HAP-1 (cell line): ENCODE measurements at regions not wholly inside any gene's neighbourhood (a gene's known extent, or its start where the extent isn't known, plus 50 kb on each side); places are given as distances from the start of the nearest gene placed in this dataset.

ENCODE experiments used
- DNase-seq, 2 experiments: peaks; one replicate each; pipeline ENCODE4 v3.0.0-alpha.2; 2016 to 2020; ENCODE audit warnings: low spot score in 2 of 2
- H3K27me3 ChIP-seq: fragments of 250-450 bp; sonication (Bioruptor Pico); 2 replicates; pipeline ENCODE4 v1.5.1; 2020; ENCODE audit warnings: low read depth, mild to moderate bottlenecking, moderate library complexity
- H3K36me3 ChIP-seq: fragments of 250-450 bp; sonication (Bioruptor Pico); replicated peaks from 2 replicates; pipeline ENCODE4 v1.5.1; 2020; ENCODE audit warnings: mild to moderate bottlenecking
- H3K4me1 ChIP-seq: fragments of 250-450 bp; sonication (Bioruptor Pico); 2 replicates; pipeline ENCODE4 v1.5.1; 2020; ENCODE audit warnings: mild to moderate bottlenecking
- H3K4me3 ChIP-seq: fragments of 250-450 bp; sonication (Bioruptor Pico); 2 replicates; pipeline ENCODE4 v1.5.1; 2020; ENCODE audit warnings: mild to moderate bottlenecking, moderate library complexity
- H3K9me3 ChIP-seq: fragments of 250-450 bp; sonication (Bioruptor Pico); 2 replicates; pipeline ENCODE4 v1.5.1; 2020; ENCODE audit warnings: mild to moderate bottlenecking, moderate library complexity
- in situ Hi-C: fragments of 300-500 bp; cut with MboI; formaldehyde crosslinking; loops from 3 replicates; pipeline ENCODE4 v1.14.3; 2020; ENCODE audit warnings: low sequenced_read_pairs, inconsistent platforms, mixed read lengths

GRCh38 chr7:15914611-15915010 is 228.1 kb upstream of the MEOX2 start:
- H3K4me1 ChIP-seq, result 0 out of 2 replicates have a peak, but pooled peaks cover 2% of the 10 kb centered on the region
- H3K4me3 ChIP-seq, result no peak overlapping the region
- H3K9me3 ChIP-seq, result no peaks in the 10 kb centered on the region
- no peak for DNase-seq
- in situ Hi-C loops, result no loop called here
- H3K36me3 ChIP-seq, result no peaks in the 10 kb centered on the region
- no peaks in the 10 kb centered on the region for H3K27me3 ChIP-seq

- Histone ChIP-seq H3K36me3 (no peaks in the 10 kb centered on the region), H3K4me1 (no peaks in the 10 kb centered on the region), H3K9me3 (no peaks in the 10 kb centered on the region), H3K4me3 (no peak overlapping the region), H3K27me3 (no peaks in the 10 kb centered on the region)
- in situ Hi-C loops, result no loop called here
- no peak for DNase-seq
Observed at GRCh38 chr7:15906436-15906835, 220.0 kb upstream of the MEOX2 start.

- in situ Hi-C loops, result no loop called here
- H3K36me3 ChIP-seq, result no peaks in the 10 kb centered on the region
- no peaks in the 10 kb centered on the region for H3K9me3 ChIP-seq
- no peaks in the 10 kb centered on the region for H3K4me1 ChIP-seq
- no peaks in the 10 kb centered on the region for H3K27me3 ChIP-seq
- no peak overlapping the region for H3K4me3 ChIP-seq
- DNase-seq, result no peak
Observed at GRCh38 chr7:15905251-15906040, 219.0 kb upstream of the MEOX2 start.

GRCh38 chr7:15891151-15891881 is 204.8 kb upstream of the MEOX2 start:
- no peaks in the 10 kb centered on the region for H3K36me3 ChIP-seq
- no peaks in the 10 kb centered on the region for H3K27me3 ChIP-seq
- in situ Hi-C loops, result no loop called here
- no peak for DNase-seq
- no peaks in the 10 kb centered on the region for H3K9me3 ChIP-seq
- H3K4me3 ChIP-seq, result no peak overlapping the region
- H3K4me1 ChIP-seq, result no peaks in the 10 kb centered on the region

GRCh38 chr7:15889507-15889906 is 203.0 kb upstream of the MEOX2 start:
- H3K27me3 ChIP-seq, result no peaks in the 10 kb centered on the region
- no peaks in the 10 kb centered on the region for H3K9me3 ChIP-seq
- H3K4me3 ChIP-seq, result no peak overlapping the region
- no peaks in the 10 kb centered on the region for H3K36me3 ChIP-seq
- DNase-seq, result peak; percentile 20 to 53
- in situ Hi-C loops, result no loop called here
- no peaks in the 10 kb centered on the region for H3K4me1 ChIP-seq

- Histone ChIP-seq H3K4me3 (no peak overlapping the region), H3K9me3 (no peaks in the 10 kb centered on the region), H3K27me3 (no peaks in the 10 kb centered on the region), H3K36me3 (no peaks in the 10 kb centered on the region), H3K4me1 (no peaks in the 10 kb centered on the region)
- DNase-seq, result no peak
- in situ Hi-C loops, result no loop called here
Observed at GRCh38 chr7:15888090-15888489, 201.6 kb upstream of the MEOX2 start.

GRCh38 chr7:15886626-15887025 is 200.1 kb upstream of the MEOX2 start:
- in situ Hi-C loops, result no loop called here
- H3K36me3 ChIP-seq, result no peaks in the 10 kb centered on the region
- H3K4me3 ChIP-seq, result no peak overlapping the region
- no peak for DNase-seq
- no peaks in the 10 kb centered on the region for H3K4me1 ChIP-seq
- no peaks in the 10 kb centered on the region for H3K9me3 ChIP-seq
- H3K27me3 ChIP-seq, result no peaks in the 10 kb centered on the region

- in situ Hi-C loops, result no loop called here
- no peak overlapping the region for H3K4me3 ChIP-seq
- H3K36me3 ChIP-seq, result no peaks in the 10 kb centered on the region
- no peaks in the 10 kb centered on the region for H3K9me3 ChIP-seq
- H3K27me3 ChIP-seq, result no peaks in the 10 kb centered on the region
- no peaks in the 10 kb centered on the region for H3K4me1 ChIP-seq
- DNase-seq, result no peak
Observed at GRCh38 chr7:15885678-15886077, 199.2 kb upstream of the MEOX2 start.

GRCh38 chr7:15874774-15875173 is 188.3 kb upstream of the MEOX2 start:
- in situ Hi-C loops, result no loop called here
- DNase-seq, result no peak
- no peaks in the 10 kb centered on the region for H3K9me3 ChIP-seq
- no peaks in the 10 kb centered on the region for H3K36me3 ChIP-seq
- no peak overlapping the region for H3K4me3 ChIP-seq
- no peaks in the 10 kb centered on the region for H3K27me3 ChIP-seq
- no peaks in the 10 kb centered on the region for H3K4me1 ChIP-seq

- Histone ChIP-seq H3K9me3 (no peaks in the 10 kb centered on the region), H3K4me3 (no peak overlapping the region), H3K36me3 (no peaks in the 10 kb centered on the region), H3K27me3 (no peaks in the 10 kb centered on the region), H3K4me1 (peaks cover 13% of the 10 kb centered on the region)
- in situ Hi-C loops, result no loop called here
- DNase-seq, result no peak
Observed at GRCh38 chr7:15870347-15870746, 183.9 kb upstream of the MEOX2 start.

- H3K4me1 ChIP-seq, result peaks cover 13% of the 10 kb centered on the region
- peak in 1 of 2 experiments; percentile 92 for DNase-seq
- no peak overlapping the region for H3K4me3 ChIP-seq
- H3K36me3 ChIP-seq, result no peaks in the 10 kb centered on the region
- H3K9me3 ChIP-seq, result no peaks in the 10 kb centered on the region
- in situ Hi-C loops, result no loop called here
- H3K27me3 ChIP-seq, result no peaks in the 10 kb centered on the region
Observed at GRCh38 chr7:15867441-15867840, 181.0 kb upstream of the MEOX2 start.

- no peaks in the 10 kb centered on the region for H3K36me3 ChIP-seq
- peaks cover 13% of the 10 kb centered on the region for H3K4me1 ChIP-seq
- no peaks in the 10 kb centered on the region for H3K27me3 ChIP-seq
- H3K9me3 ChIP-seq, result no peaks in the 10 kb centered on the region
- in situ Hi-C loops, result no loop called here
- no peak overlapping the region for H3K4me3 ChIP-seq
- DNase-seq, result peak in 1 of 2 experiments; percentile 24
Observed at GRCh38 chr7:15866753-15867152, 180.3 kb upstream of the MEOX2 start.

- Histone ChIP-seq H3K9me3 (no peaks in the 10 kb centered on the region), H3K27me3 (no peaks in the 10 kb centered on the region), H3K4me3 (no peak overlapping the region), H3K4me1 (peaks cover 13% of the 10 kb centered on the region), H3K36me3 (no peaks in the 10 kb centered on the region)
- in situ Hi-C loops, result no loop called here
- no peak for DNase-seq
Observed at GRCh38 chr7:15864626-15864991, 178.1 kb upstream of the MEOX2 start.

GRCh38 chr7:15863951-15864625 is 177.6 kb upstream of the MEOX2 start:
- no peaks in the 10 kb centered on the region for H3K27me3 ChIP-seq
- peaks cover 13% of the 10 kb centered on the region for H3K4me1 ChIP-seq
- H3K36me3 ChIP-seq, result no peaks in the 10 kb centered on the region
- H3K9me3 ChIP-seq, result no peaks in the 10 kb centered on the region
- no peak overlapping the region for H3K4me3 ChIP-seq
- in situ Hi-C loops, result no loop called here
- DNase-seq, result no peak
